ENCODE measurements at regions not wholly inside any gene's neighbourhood (a gene's known extent, or its start where the extent isn't known, plus 50 kb on each side); places are given as distances from the start of the nearest gene placed in this dataset.
"Not testable (repeated sequence)": the region's sequence is repeated elsewhere in the genome, so short reads cannot be mapped to it uniquely, and the experiment has no call there.

DNA sequence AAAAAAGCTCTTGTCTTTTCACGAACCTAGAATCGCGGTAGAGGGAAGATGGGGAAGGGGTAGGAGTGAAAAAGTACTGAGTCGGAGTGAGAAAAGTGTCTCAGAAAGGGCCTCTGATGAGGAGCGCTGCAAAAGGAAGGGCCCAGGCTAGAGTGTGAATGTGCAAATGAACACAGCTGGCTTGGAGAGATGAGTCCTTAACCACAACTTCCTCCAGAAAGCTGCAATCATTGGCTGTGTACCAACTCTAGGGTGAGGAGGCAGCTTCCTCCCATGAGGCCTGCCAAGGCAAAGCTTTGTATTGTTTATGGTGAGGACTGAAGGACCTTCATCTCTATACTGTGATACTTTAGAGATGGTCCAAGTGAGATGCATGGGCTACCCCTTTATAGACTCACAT, 566.9 kb upstream of the ANO5 start:
- DNase-seq: no peak

- DNase-seq: no peak
These were observed 564.2 kb upstream of the ANO5 start for GRCh38 chr11:21628641-21629040.

DNA sequence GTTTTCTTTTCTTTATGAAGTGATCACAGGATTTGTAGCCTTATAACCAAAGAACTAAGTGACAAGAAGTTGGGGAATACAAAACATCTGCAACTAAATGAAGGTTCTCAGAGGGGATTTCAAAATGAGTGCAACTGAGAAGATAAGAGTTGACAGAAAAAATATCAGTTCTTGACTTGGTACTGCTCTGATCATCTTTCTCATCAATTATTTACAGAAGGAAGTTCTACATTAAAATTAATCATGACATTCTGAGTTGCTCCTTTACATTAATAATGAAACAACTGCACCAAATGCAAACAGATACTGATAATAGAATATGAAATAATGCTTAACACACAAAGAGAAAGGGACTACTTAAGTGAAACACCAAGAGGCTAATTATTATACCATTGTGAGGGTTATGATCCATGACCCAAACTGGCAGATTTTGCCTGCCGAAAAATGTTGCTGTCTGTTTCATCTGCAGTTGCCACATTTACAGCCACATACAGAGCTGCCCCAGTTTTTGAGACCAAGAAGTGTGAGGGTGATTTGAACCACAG, 561.9 kb upstream of the ANO5 start:
- no peak for DNase-seq

GRCh38 chr11:21631991-21632390, 560.9 kb upstream of the ANO5 start:
- peak; percentile 12 for DNase-seq

DNA sequence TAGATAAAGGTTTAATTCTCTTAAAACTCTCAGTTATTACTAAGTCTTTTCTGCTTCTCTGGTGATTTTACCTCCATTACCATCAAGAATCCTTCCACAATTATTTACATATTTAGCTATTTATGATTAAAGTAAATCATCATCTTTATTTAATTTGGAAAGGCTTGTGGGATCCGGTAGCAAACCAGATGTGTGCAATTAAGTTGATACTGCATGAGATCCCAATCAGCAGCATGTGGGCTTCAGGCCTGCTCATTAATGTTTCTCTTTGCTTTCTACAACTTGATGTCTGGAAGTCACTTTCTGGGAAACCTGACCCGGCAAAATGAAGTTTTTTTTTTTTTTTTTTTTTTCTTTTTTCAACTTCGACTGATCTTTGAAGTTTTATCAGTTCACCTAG, 558.4 kb upstream of the ANO5 start:
- no peak for DNase-seq

DNA sequence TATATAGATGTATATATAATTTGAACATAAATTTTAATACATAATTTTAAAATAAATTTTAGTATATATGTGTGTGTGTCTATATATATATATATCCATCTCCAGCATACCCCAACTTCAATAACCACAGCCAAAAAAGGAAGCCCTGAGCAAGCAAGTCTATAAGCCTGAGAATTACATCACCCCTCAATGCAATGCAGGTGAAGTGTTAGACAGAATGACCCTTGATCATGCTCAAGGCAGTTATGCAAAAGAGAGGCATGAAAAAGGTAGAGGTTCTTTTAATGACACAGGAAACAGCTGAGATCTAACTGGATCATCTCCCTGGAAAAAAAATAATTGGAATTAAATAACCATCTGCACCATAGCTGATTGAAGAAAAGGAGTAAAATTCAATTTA, 557.9 kb upstream of the ANO5 start:
- no peak for DNase-seq

GRCh38 chr11:21635394-21636145, 557.3 kb upstream of the ANO5 start:
- DNase-seq: no peak

- DNase-seq: no peak
These were observed 556.3 kb upstream of the ANO5 start for GRCh38 chr11:21636561-21636960.

DNA sequence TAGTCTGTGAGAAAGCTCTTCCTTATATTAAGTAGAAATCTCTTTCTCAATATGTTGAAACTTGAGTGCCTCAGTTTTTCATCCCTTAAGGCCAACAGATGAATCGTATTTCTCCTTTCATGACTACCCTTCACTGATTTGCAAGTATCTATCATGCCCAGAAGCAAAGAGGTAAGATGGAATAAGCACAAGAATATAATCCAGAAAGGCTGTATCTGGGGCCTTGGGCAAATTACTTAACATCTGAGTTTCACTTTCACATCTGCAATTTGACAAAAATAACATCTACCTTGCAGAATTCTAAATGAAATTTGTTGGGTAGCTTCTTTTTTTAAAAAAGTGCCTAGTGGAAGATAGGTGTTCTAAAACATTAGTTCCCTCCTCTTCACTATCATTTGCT, 552.4 kb upstream of the ANO5 start:
- no peak for DNase-seq

DNA sequence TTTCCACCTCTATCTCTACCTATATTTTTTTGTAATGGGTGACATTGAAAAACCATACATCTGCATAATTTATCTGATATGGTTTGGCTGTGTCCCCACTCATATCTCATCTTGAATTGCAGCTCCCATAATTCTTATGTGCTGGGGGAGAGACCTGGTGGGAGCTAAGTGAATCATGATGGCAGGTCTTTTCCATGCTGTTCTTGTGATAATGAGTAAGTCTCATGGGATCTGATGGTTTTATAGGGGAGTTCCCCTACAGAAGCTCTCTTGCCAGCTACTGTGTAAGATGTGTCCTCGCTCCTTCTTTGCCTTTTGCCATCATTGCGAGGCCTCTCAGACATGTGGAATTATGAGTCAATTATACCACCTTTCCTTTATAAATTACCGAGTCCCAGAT, 551.0 kb upstream of the ANO5 start:
- no peak for DNase-seq

DNA sequence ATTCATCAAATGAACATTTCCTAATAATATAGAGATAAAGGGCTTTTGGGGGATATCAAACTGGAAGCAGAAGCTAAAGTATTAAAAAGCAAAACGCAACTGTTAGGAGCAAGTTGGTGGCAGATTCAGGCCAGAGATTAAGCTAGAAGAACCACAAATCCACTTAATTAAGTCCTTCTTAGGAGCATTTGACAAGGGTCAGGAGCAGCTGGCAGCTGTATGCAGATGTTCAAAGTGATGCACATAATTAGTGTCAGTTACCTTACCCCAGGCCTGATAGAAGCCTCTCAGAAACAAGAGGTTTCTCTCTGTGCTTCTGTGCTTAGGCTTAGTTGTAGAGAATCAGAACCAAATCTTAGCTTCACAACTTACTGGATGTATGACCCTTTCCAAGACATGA, 546.5 kb upstream of the ANO5 start:
- no peak for DNase-seq

DNA sequence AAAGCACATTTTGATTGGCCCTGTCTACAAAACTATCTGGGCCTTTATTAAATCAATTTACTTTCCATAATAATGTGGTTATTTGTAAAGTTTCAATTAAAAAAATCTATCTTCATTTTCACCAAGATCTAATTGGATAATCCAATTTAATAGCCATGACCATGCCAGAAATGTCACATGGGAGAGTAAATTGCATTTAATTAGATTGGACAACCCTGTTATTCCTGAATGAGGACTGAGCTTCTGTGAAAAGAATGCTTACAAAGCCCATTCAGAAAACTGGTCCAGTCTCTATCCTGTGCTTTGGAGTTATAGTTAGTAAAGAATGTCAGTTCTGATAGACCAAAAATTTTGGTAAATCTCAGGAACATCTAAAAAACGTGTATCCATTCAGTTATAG, 541.9 kb upstream of the ANO5 start:
- peak; percentile 23 for DNase-seq

GRCh38 chr11:21653951-21654421, 538.9 kb upstream of the ANO5 start:
- DNase-seq: peak; percentile 44

- DNase-seq: no peak
These were observed 536.8 kb upstream of the ANO5 start for GRCh38 chr11:21656065-21656464.

GRCh38 chr11:21658654-21659193, 534.2 kb upstream of the ANO5 start:
- DNase-seq: no peak

DNA sequence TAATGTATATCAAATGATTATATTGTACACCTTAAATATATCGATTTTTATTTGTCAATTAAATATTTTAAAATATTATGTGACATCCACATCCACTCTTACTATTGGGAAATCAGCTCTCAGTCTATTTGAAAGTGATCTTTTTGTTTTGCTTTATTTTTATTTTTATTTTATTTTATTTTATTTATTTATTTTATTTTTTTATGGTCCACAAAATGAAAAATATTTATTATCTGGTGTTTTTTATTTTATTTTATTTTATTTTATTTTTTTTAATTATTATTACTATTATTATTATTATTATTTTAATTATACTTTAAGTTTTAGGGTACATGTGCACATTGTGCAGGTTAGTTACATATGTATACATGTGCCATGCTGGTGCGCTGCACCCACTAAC, 533.5 kb upstream of the ANO5 start:
- not testable (repeated sequence) for DNase-seq

DNA sequence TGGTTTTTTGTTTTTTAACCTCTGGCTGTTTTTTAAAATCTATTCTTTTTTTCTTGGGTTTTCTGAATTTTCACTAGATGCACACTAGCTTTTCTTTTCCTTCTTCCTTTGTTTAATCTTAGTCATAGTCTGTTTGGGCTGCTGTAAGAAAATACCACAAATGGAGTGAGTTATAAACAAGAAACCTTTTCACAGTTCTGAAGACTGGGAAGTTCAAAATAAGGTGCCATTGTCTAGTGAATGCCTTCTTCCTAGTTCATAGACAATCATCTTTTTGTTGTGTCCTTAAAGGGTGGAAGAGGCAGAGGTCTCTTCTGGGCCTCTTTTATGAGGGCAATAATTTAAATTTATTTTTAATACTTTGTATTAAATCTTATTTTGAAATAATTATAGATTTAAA, 532.9 kb upstream of the ANO5 start:
- no peak for DNase-seq

DNA sequence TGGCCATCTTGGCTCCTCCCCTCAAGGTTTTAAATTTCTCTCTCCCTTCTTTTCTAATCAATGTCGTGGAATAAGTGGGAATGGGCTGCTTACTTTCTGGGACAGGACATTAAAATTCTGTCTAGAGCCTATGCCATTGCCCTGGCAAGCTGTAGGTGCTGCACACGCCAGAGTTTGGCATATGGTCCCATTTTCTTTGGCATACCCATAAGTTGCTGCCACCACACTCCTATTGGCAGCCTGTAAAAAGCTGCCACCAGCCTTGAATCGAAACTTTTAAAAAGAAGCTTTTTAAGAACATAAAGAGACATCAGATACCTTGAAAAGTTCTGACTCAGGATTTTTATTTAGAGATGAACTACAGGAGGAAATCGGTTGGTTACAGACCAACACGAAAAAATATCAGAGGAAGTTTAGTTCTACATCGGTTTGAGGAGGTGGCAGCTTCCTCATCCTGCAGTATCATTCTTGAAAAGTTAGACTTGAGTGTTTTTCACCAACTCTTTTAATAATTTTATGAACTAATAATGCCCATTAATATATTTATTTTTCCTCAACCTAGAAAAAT, 517.8 kb upstream of the ANO5 start:
- DNase-seq: no peak

DNA sequence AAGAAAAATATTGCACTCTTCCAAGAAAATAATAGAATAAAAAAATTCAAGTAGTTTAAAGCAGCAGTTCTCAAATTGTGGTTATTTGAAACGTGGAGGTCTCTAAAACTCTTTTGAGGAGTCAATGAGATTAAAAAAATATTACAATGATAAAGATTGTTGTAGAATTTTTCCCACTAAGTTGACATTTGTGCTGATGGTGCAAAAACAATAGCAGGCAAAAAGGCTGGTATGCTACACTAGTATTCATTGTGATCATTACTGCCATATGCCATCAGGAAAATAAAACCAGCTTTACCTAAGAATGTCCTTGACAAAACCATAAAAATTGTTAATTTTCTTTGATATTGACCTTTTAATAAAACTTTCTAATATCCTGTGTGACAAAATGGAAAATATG, 505.2 kb upstream of the ANO5 start:
- no peak for DNase-seq

DNA sequence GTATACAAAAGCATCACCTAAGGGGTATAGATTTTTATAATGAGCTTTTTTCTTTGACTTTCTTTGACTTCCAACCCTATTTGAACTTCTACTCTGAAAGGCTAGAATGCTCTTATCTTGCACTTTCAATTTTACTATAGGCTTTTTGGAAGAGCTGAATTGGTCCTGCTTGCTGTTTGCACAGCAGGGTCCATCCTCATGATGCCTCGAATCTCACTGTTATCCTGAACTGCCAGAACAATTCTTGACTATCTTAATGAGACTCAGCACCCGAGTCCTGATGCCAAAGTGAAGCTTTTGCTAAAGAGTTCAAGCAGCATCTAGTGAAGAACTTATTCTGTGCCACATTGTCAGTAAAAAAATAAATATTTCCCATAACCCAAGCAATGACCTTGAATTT, 488.3 kb upstream of the ANO5 start:
- DNase-seq: no peak

DNA sequence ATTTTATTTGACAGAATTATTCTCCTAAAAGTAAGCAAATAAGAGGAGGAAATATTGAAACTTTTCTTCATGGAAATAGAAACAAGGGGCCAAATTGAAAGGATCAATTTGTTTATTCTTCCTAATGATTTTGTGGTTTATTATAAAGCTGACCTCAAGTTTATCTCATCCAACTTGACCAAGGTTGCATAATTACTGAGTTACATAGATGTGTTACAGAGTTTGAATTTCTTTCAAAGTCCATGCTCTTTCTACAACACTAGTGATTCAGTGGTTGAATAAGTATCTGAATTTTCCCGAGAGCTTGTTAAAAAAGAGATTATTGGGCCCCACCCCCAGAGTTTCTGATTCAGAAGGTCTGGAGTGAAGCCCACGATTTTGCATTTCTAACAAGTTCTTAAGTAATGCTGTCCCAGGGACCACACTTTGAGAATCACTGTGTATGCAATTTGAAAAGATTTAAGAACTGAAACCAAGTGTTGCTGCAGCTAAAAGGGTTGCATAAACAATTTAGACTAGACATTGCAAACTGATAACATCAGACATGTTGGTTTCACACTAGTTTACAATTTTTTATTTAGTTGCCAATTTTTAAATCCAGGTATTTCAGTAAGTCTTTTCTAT, 485.7 kb upstream of the ANO5 start:
- no peak for DNase-seq

DNA sequence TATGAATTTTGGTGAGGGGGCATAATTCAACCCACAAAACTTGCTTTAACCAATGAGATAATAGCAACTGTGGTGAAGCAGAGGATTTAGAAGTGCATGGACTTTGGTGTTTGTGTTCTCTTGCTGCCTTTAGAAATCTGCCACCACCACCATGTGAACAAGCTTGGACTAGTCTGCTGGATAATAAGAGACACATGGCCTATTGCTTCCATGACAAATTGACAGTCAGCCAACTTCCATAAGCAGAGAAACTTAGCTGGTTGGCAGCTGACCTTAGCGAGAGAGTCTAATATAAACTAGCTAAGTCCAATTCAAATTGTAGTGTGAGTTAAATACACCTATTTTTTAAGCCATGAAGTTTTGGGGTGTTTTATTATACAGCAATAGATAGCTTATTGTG, 482.1 kb upstream of the ANO5 start:
- DNase-seq: no peak

- DNase-seq: no peak
These were observed 481.5 kb upstream of the ANO5 start for GRCh38 chr11:21711341-21711740.

- no peak for DNase-seq
These were observed 469.2 kb upstream of the ANO5 start for GRCh38 chr11:21723678-21724077.
